WERI-Rb-1 (cell line): ENCODE measurements at regions not wholly inside any gene's neighbourhood (a gene's known extent, or its start where the extent isn't known, plus 50 kb on each side); places are given as distances from the start of the nearest gene placed in this dataset.

Source experiments
- DNase-seq: peaks from one replicate; pipeline ENCODE4 v3.0.0-alpha.2; 2020
- H3K27ac ChIP-seq: fragments of 250-450 bp; sonication (Bioruptor Pico); 2 replicates; pipeline ENCODE4 v1.5.1; 2020; ENCODE audit warnings: mild to moderate bottlenecking, moderate library complexity
- H3K27me3 ChIP-seq: fragments of 250-450 bp; sonication (Bioruptor Pico); 2 replicates; pipeline ENCODE4 v1.5.1; 2021; ENCODE audit warnings: mild to moderate bottlenecking, low read depth, moderate library complexity; ENCODE audit not compliant: insufficient read depth, severe bottlenecking
- H3K36me3 ChIP-seq: fragments of 250-450 bp; sonication (Bioruptor Pico); 2 replicates; pipeline ENCODE4 v1.5.1; 2020; ENCODE audit warnings: mild to moderate bottlenecking, moderate library complexity
- H3K4me3 ChIP-seq: 2 replicates; pipeline ENCODE4 v1.5.1; 2011; ENCODE audit warnings: low read depth, mild to moderate bottlenecking, control low read depth, low read length
- H3K9me3 ChIP-seq: fragments of 250-450 bp; sonication (Bioruptor Pico); 2 replicates; pipeline ENCODE4 v1.5.1; 2021; ENCODE audit warnings: mild to moderate bottlenecking, moderate library complexity; ENCODE audit not compliant: severe bottlenecking
- CTCF ChIP-seq: IDR thresholded peaks from 2 replicates; pipeline ENCODE4 v1.5.1; 2011; ENCODE audit warnings: low read depth, mild to moderate bottlenecking, control low read depth, inconsistent platforms, low read length

- H3K36me3 ChIP-seq: no peaks in the 10 kb centered on the region
- no peak overlapping the region for H3K27ac ChIP-seq
- TF ChIP-seq CTCF: no peak
- DNase-seq: no peak
- no peak overlapping the region for H3K4me3 ChIP-seq
- H3K27me3 ChIP-seq: no peaks in the 10 kb centered on the region
- H3K9me3 ChIP-seq: no peaks in the 10 kb centered on the region
These were observed 214.0 kb upstream of the KLF14 start for GRCh38 chr7:130947792-130948580.

- Histone ChIP-seq H3K36me3 (no peaks in the 10 kb centered on the region), H3K4me3 (no peak overlapping the region), H3K27me3 (no peaks in the 10 kb centered on the region), H3K9me3 (no peaks in the 10 kb centered on the region), H3K27ac (no peak overlapping the region)
- TF ChIP-seq CTCF: no peak
- DNase-seq: no peak
These were observed 214.8 kb upstream of the KLF14 start for GRCh38 chr7:130948822-130949221.

GRCh38 chr7:130949550-130949949 lies 215.5 kb upstream of the KLF14 start:
- no peak overlapping the region for H3K4me3 ChIP-seq
- TF ChIP-seq CTCF: no peak
- no peaks in the 10 kb centered on the region for H3K9me3 ChIP-seq
- H3K36me3 ChIP-seq: no peaks in the 10 kb centered on the region
- H3K27me3 ChIP-seq: no peaks in the 10 kb centered on the region
- H3K27ac ChIP-seq: no peak overlapping the region
- no peak for DNase-seq

- Histone ChIP-seq H3K27ac (no peak overlapping the region), H3K36me3 (no peaks in the 10 kb centered on the region), H3K4me3 (no peak overlapping the region), H3K27me3 (no peaks in the 10 kb centered on the region), H3K9me3 (no peaks in the 10 kb centered on the region)
- TF ChIP-seq CTCF: no peak
- no peak for DNase-seq
These were observed 216.0 kb upstream of the KLF14 start for GRCh38 chr7:130950054-130950453.

GRCh38 chr7:130950741-130951140 lies 216.7 kb upstream of the KLF14 start:
- TF ChIP-seq CTCF: no peak
- H3K27ac ChIP-seq: no peak overlapping the region
- no peak overlapping the region for H3K4me3 ChIP-seq
- H3K27me3 ChIP-seq: no peaks in the 10 kb centered on the region
- H3K36me3 ChIP-seq: no peaks in the 10 kb centered on the region
- no peaks in the 10 kb centered on the region for H3K9me3 ChIP-seq
- DNase-seq: no peak
